A549 (cell line): ENCODE measurements at regions not wholly inside any gene's neighbourhood (a gene's known extent, or its start where the extent isn't known, plus 50 kb on each side); places are given as distances from the start of the nearest gene placed in this dataset.

ENCODE experiments used
- ATAC-seq, 2 experiments: fragments of 200-7000 bp in 1 of 2; fragments of >200 bp in 1 of 2; cut with Nextera tagmentation in 1 of 2; cut with Tn5 transposase in 1 of 2; 3 replicates each; pipeline versions ENCODE4 v1.8.0 to v1.9.1; 2018 to 2020; ENCODE audit warnings: mild to moderate bottlenecking in 1 of 2, moderate library complexity in 1 of 2
- CTCF ChIA-PET: fragments of 300-600 bp; sonication (Branson Sonifier 250); formaldehyde crosslinking; extraction: SDS; loops from one replicate; lab custom pipeline; 2021; ENCODE audit warnings: antibody characterized with exemption, inconsistent platforms; lab: Yijun Ruan, JAX
- POLR2A ChIA-PET: fragments of 350-600 bp; formaldehyde crosslinking; extraction: SDS; loops from one replicate; lab custom pipeline; 2021; ENCODE audit warnings: antibody characterized with exemption, inconsistent platforms; lab: Yijun Ruan, JAX
- DNase-seq, 2 experiments: peaks; one replicate each; pipeline versions ENCODE4 v3.0.0 to v3.0.0-alpha.2; 2011 to 2016; ENCODE audit warnings: low read depth in 1 of 2, low spot score in 1 of 2
- FAIRE-seq: peaks from 2 replicates; lab custom pipeline; 2011; peaks lifted over from hg19 to GRCh38; lab: Jason Lieb, UNC
- H3K27ac ChIP-seq, 2 experiments: fragments of >200 bp; sonication (Bioruptor Twin); formaldehyde crosslinking; 3 replicates each; pipeline ENCODE4 v1.5.1; 2016 to 2017
- H3K4me1 ChIP-seq: fragments of >200 bp; sonication (Bioruptor Twin); formaldehyde crosslinking; 3 replicates; pipeline ENCODE4 v1.6.1; 2016
- H3K4me2 ChIP-seq: fragments of >200 bp; sonication (Bioruptor Twin); formaldehyde crosslinking; 3 replicates; pipeline ENCODE4 v1.6.1; 2016
- H3K4me3 ChIP-seq: fragments of >200 bp; sonication (Bioruptor Twin); formaldehyde crosslinking; 3 replicates; pipeline ENCODE4 v1.5.1; 2016
- H3K9me3 ChIP-seq: fragments of >200 bp; sonication (Bioruptor Twin); formaldehyde crosslinking; 3 replicates; pipeline ENCODE4 v1.6.1; 2016
- BCL3 ChIP-seq: fragments of >200 bp; sonication (Bioruptor Twin); formaldehyde crosslinking; IDR thresholded peaks from 3 replicates; pipeline ENCODE4 v1.6.1; 2016
- BHLHE40 ChIP-seq: IDR thresholded peaks from 2 replicates; pipeline ENCODE4 v1.6.1; 2012; ENCODE audit warnings: low read depth, low read length, inconsistent platforms
- CBX8 ChIP-seq: fragments of 200-600 bp; sonication (generic); IDR thresholded peaks from 2 replicates; pipeline ENCODE4 v1.6.1; 2016
- CTCF ChIP-seq: fragments of >200 bp; sonication (Bioruptor Twin); formaldehyde crosslinking; IDR thresholded peaks from 3 replicates; pipeline ENCODE4 v1.5.1; 2016
- ELK1 ChIP-seq: fragments of 150-350 bp; IDR thresholded peaks from 2 replicates; pipeline ENCODE4 v1.6.1; 2014; ENCODE audit warnings: low read depth, mild to moderate bottlenecking, low read length
- EP300 ChIP-seq, 2 experiments: fragments of >200 bp; sonication (Bioruptor Twin); formaldehyde crosslinking; IDR thresholded peaks; 2 replicates in 1 of 2; 3 replicates in 1 of 2; pipeline ENCODE4 v1.6.1; 2016 to 2017
- GATA3 ChIP-seq: IDR thresholded peaks from 2 replicates; pipeline ENCODE4 v1.6.1; 2012; ENCODE audit warnings: borderline replicate concordance
- HDAC2 ChIP-seq: fragments of 200-600 bp; sonication (generic); IDR thresholded peaks from 2 replicates; pipeline ENCODE4 v1.6.1; 2016
- HMGXB4 ChIP-seq: fragments of 250-450 bp; sonication (Bioruptor Pico); IDR thresholded peaks from 2 replicates; pipeline ENCODE4 v1.5.0; 2021; ENCODE audit warnings: mild to moderate bottlenecking, moderate library complexity, borderline replicate concordance
- HOXA7 ChIP-seq: fragments of 250-450 bp; sonication (Bioruptor Pico); IDR thresholded peaks from 2 replicates; pipeline ENCODE4 v1.5.0; 2020; ENCODE audit warnings: mild to moderate bottlenecking, moderate library complexity
- JUN ChIP-seq, 2 experiments: fragments of >200 bp; sonication (Bioruptor Twin); formaldehyde crosslinking; IDR thresholded peaks; 2 replicates in 1 of 2; 3 replicates in 1 of 2; pipeline ENCODE4 v1.6.1; 2016 to 2017
- JUNB ChIP-seq: fragments of >200 bp; sonication (Bioruptor Twin); formaldehyde crosslinking; IDR thresholded peaks from 2 replicates; pipeline ENCODE4 v1.6.1; 2016
- KDM1A ChIP-seq: fragments of 200-600 bp; sonication (generic); IDR thresholded peaks from 2 replicates; pipeline ENCODE4 v1.6.1; 2016; ENCODE audit warnings: low read depth, mild to moderate bottlenecking
- NFE2L2 ChIP-seq: fragments of 150-350 bp; conservative IDR thresholded peaks from 2 replicates; pipeline ENCODE4 v1.6.1; 2014; ENCODE audit warnings: low read length
- NR3C1 ChIP-seq: fragments of >200 bp; sonication (Bioruptor Twin); formaldehyde crosslinking; IDR thresholded peaks from 3 replicates; pipeline ENCODE4 v1.6.1; 2017
- PBX3 ChIP-seq: IDR thresholded peaks from 2 replicates; pipeline ENCODE4 v1.6.1; 2012
- PHF8 ChIP-seq: fragments of 200-600 bp; sonication (generic); IDR thresholded peaks from 2 replicates; pipeline ENCODE4 v1.6.1; 2016; ENCODE audit warnings: low read depth, mild to moderate bottlenecking, antibody characterized with exemption, moderate library complexity, borderline replicate concordance
- POLR2AphosphoS2 ChIP-seq: conservative IDR thresholded peaks from 2 replicates; pipeline ENCODE4 v1.6.1; 2012; ENCODE audit warnings: low read length, improper control_type of control experiment, inconsistent platforms
- RAD21 ChIP-seq, 2 experiments: fragments of >200 bp in 1 of 2; sonication (Bioruptor Twin) in 1 of 2; formaldehyde crosslinking in 1 of 2; IDR thresholded peaks in 1 of 2; conservative IDR thresholded peaks in 1 of 2; 2 replicates in 1 of 2; 3 replicates in 1 of 2; pipeline ENCODE4 v1.6.1; 2012 to 2018; ENCODE audit warnings: inconsistent platforms in 1 of 2
- RARB ChIP-seq: fragments of 250-450 bp; sonication (Bioruptor Pico); IDR thresholded peaks from 2 replicates; pipeline ENCODE4 v1.8.0; 2021; ENCODE audit warnings: mild to moderate bottlenecking, moderate library complexity
- RNF2 ChIP-seq: fragments of 200-600 bp; sonication (generic); IDR thresholded peaks from 2 replicates; pipeline ENCODE4 v1.6.1; 2016; ENCODE audit warnings: low read depth, mild to moderate bottlenecking, antibody characterized with exemption, moderate library complexity, borderline replicate concordance
- SREBF2 ChIP-seq: fragments of 450-650 bp; IDR thresholded peaks from 2 replicates; pipeline ENCODE4 v1.6.1; 2014; ENCODE audit warnings: mild to moderate bottlenecking, moderate library complexity
- TP53 ChIP-seq: fragments of 250-450 bp; sonication (Bioruptor Pico); IDR thresholded peaks from 2 replicates; pipeline ENCODE4 v1.5.0; 2021; ENCODE audit warnings: mild to moderate bottlenecking, moderate library complexity
- USF2 ChIP-seq: fragments of 450-650 bp; IDR thresholded peaks from 2 replicates; pipeline ENCODE4 v1.6.1; 2014; ENCODE audit warnings: antibody characterized with exemption
- ZC3H11A ChIP-seq: fragments of 450-650 bp; IDR thresholded peaks from 2 replicates; pipeline ENCODE4 v1.6.1; 2014; ENCODE audit warnings: antibody characterized with exemption, mild to moderate bottlenecking
- ZFP36 ChIP-seq: fragments of 450-650 bp; IDR thresholded peaks from 2 replicates; pipeline ENCODE4 v1.6.1; 2014; ENCODE audit warnings: borderline replicate concordance; ENCODE audit not compliant: partially characterized antibody
- ZNF302 ChIP-seq: fragments of 250-450 bp; sonication (Bioruptor Pico); IDR thresholded peaks from 2 replicates; pipeline ENCODE4 v1.9.0; 2021; ENCODE audit warnings: inconsistent platforms, mild to moderate bottlenecking, moderate library complexity
- WGBS: methylation state at CpG from one replicate; pipeline ENCODE4 v1.1.6; 2017; ENCODE audit errors: missing lambda C conversion rate; 5-methylcytosine and 5-hydroxymethylcytosine counted together

- Histone ChIP-seq H3K9me3 (no peaks in the 10 kb centered on the region), H3K27ac (no peak overlapping the region), H3K4me3 (no peak overlapping the region), H3K4me2 (no peak overlapping the region), H3K4me1 (no peaks in the 10 kb centered on the region)
- no peak for DNase-seq
- WGBS, result 0% methylated on average over 2 of the region's 2 CpGs
- ChIA-PET CTCF (interaction anchor here (1.1 kb wide), 1 partner anchor 50 kb away, joined by 3 read pairs; no protein-coding TSS in a partner anchor), POLR2A (no interaction called here)
- no peak for ATAC-seq
- TF ChIP-seq RARB (CRISPR knock-in tag) (no peak), PHF8 (no peak), HOXA7 (CRISPR knock-in tag) (no peak), HMGXB4 (CRISPR knock-in tag) (no peak), ZNF302 (no peak), RAD21 (conservative IDR thresholded peaks at IDR 0.05 in 1 of 2, IDR thresholded peaks at IDR 0.05 in 1 of 2) (no peak), RNF2 (no peak), BCL3 (no peak), TP53 (CRISPR knock-in tag) (no peak), POLR2AphosphoS2 (no peak), PBX3 (no peak), HDAC2 (no peak), ZC3H11A (no peak), ZFP36 (no peak), JUNB (no peak), CBX8 (no peak), SREBF2 (no peak)
- no peak for FAIRE-seq
These were observed 375.2 kb downstream of the BRD1 start for GRCh38 chr22:49452362-49452946.

GRCh38 chr22:49451070-49451840 lies 376.4 kb downstream of the BRD1 start:
- no peak overlapping the region for H3K4me3 ChIP-seq
- H3K27ac ChIP-seq, result no peak overlapping the region
- H3K4me1 ChIP-seq, result no peaks in the 10 kb centered on the region
- POLR2A ChIA-PET, result no interaction called here
- FAIRE-seq (no peak), DNase-seq (no peak), ATAC-seq (no peak)
- WGBS, result 29% methylated on average over 17 of the region's 17 CpGs
- CTCF ChIA-PET, result interaction anchor here (1.1 kb wide), 1 partner anchor 51 kb away, joined by 3 read pairs; no protein-coding TSS in a partner anchor
- H3K4me2 ChIP-seq, result no peak overlapping the region
- H3K9me3 ChIP-seq, result no peaks in the 10 kb centered on the region
- no peak for TF ChIP-seq USF2
- no peak for TF ChIP-seq ZC3H11A
- TF ChIP-seq BHLHE40, result no peak
- no peak for TF ChIP-seq GATA3
- TF ChIP-seq JUN (IDR thresholded peaks at IDR 0.05), result no peak
- TF ChIP-seq NR3C1, result no peak
- TF ChIP-seq HOXA7 (CRISPR knock-in tag), result no peak
- no peak for TF ChIP-seq EP300 (IDR thresholded peaks at IDR 0.05)
- no peak for TF ChIP-seq HMGXB4 (CRISPR knock-in tag)
- TF ChIP-seq KDM1A, result no peak
- TF ChIP-seq SREBF2, result no peak
- TF ChIP-seq CTCF, result no peak
- no peak for TF ChIP-seq HDAC2
- TF ChIP-seq ELK1, result no peak
- no peak for TF ChIP-seq NFE2L2
